ENCODE measurements at regions not wholly inside any gene's neighbourhood (a gene's known extent, or its start where the extent isn't known, plus 50 kb on each side); places are given as distances from the start of the nearest gene placed in this dataset.

- Histone ChIP-seq H3K4me2 (ENCODE audit: low read depth, low read length, poor library complexity, severe bottlenecking) (no peak overlapping the region), H3K27ac (ENCODE audit: low read depth, low read length) (no peak overlapping the region), H3K9me3 (ENCODE audit: insufficient read depth, low read length) (no peaks in the 10 kb centered on the region), H2AFZ (ENCODE audit: low read depth, low read length, severe bottlenecking) (no peak overlapping the region), H3F3A (ENCODE audit: insufficient read depth) (no peaks in the 10 kb centered on the region), H3K4me3 (ENCODE audit: insufficient read depth, low read length, poor library complexity, severe bottlenecking) (no peak overlapping the region), H3K27me3 (ENCODE audit: low read length) (no peaks in the 10 kb centered on the region), H3K9ac (ENCODE audit: low read length) (no peak overlapping the region), H3K79me2 (ENCODE audit: insufficient read depth, low read length) (no peaks in the 10 kb centered on the region), H4K20me1 (ENCODE audit: low read depth, low read length) (no peaks in the 10 kb centered on the region), H3K9me2 (replicated peaks; ENCODE audit: insufficient read depth, low read length) (no peaks in the 10 kb centered on the region), H3K36me3 (ENCODE audit: low read length) (no peaks in the 10 kb centered on the region)
- no peak for TF ChIP-seq EZH2phosphoT487 (conservative IDR thresholded peaks at IDR 0.05; ENCODE audit: low read length)
- TF ChIP-seq, protein P1, sequence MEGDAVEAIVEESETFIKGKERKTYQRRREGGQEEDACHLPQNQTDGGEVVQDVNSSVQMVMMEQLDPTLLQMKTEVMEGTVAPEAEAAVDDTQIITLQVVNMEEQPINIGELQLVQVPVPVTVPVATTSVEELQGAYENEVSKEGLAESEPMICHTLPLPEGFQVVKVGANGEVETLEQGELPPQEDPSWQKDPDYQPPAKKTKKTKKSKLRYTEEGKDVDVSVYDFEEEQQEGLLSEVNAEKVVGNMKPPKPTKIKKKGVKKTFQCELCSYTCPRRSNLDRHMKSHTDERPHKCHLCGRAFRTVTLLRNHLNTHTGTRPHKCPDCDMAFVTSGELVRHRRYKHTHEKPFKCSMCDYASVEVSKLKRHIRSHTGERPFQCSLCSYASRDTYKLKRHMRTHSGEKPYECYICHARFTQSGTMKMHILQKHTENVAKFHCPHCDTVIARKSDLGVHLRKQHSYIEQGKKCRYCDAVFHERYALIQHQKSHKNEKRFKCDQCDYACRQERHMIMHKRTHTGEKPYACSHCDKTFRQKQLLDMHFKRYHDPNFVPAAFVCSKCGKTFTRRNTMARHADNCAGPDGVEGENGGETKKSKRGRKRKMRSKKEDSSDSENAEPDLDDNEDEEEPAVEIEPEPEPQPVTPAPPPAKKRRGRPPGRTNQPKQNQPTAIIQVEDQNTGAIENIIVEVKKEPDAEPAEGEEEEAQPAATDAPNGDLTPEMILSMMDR (IDR thresholded peaks at IDR 0.05; ENCODE audit: insufficient read depth, low read length, poor library complexity, severe bottlenecking): no peak
Measured at GRCh38 chr13:40158757-40159156, 503.3 kb downstream of the COG6 start.

- Histone ChIP-seq H3K9me3 (ENCODE audit: insufficient read depth, low read length) (no peaks in the 10 kb centered on the region), H3K9ac (ENCODE audit: low read length) (no peak overlapping the region), H3K4me2 (ENCODE audit: low read depth, low read length, poor library complexity, severe bottlenecking) (no peak overlapping the region), H3K79me2 (ENCODE audit: insufficient read depth, low read length) (no peaks in the 10 kb centered on the region), H3K4me3 (ENCODE audit: insufficient read depth, low read length, poor library complexity, severe bottlenecking) (no peak overlapping the region), H3K36me3 (ENCODE audit: low read length) (no peaks in the 10 kb centered on the region), H3K9me2 (replicated peaks; ENCODE audit: insufficient read depth, low read length) (no peaks in the 10 kb centered on the region), H3K27ac (ENCODE audit: low read depth, low read length) (no peak overlapping the region), H4K20me1 (ENCODE audit: low read depth, low read length) (no peaks in the 10 kb centered on the region), H3K27me3 (ENCODE audit: low read length) (no peaks in the 10 kb centered on the region), H3F3A (ENCODE audit: insufficient read depth) (no peaks in the 10 kb centered on the region), H2AFZ (ENCODE audit: low read depth, low read length, severe bottlenecking) (no peak overlapping the region)
- TF ChIP-seq, protein P1 (IDR thresholded peaks at IDR 0.05; ENCODE audit: insufficient read depth, low read length, poor library complexity, severe bottlenecking): no peak
- TF ChIP-seq EZH2phosphoT487 (conservative IDR thresholded peaks at IDR 0.05; ENCODE audit: low read length): no peak
Measured at GRCh38 chr13:40159736-40160135, 504.3 kb downstream of the COG6 start.

- Histone ChIP-seq H3K9me2 (replicated peaks; ENCODE audit: insufficient read depth, low read length) (no peaks in the 10 kb centered on the region), H3K9me3 (ENCODE audit: insufficient read depth, low read length) (no peaks in the 10 kb centered on the region), H4K20me1 (ENCODE audit: low read depth, low read length) (no peaks in the 10 kb centered on the region), H3K9ac (ENCODE audit: low read length) (no peak overlapping the region), H3K27ac (ENCODE audit: low read depth, low read length) (no peak overlapping the region), H3K4me3 (ENCODE audit: insufficient read depth, low read length, poor library complexity, severe bottlenecking) (no peak overlapping the region), H2AFZ (ENCODE audit: low read depth, low read length, severe bottlenecking) (no peak overlapping the region), H3K27me3 (ENCODE audit: low read length) (no peaks in the 10 kb centered on the region), H3K79me2 (ENCODE audit: insufficient read depth, low read length) (no peaks in the 10 kb centered on the region), H3K4me2 (ENCODE audit: low read depth, low read length, poor library complexity, severe bottlenecking) (no peak overlapping the region), H3F3A (ENCODE audit: insufficient read depth) (no peaks in the 10 kb centered on the region), H3K36me3 (ENCODE audit: low read length) (no peaks in the 10 kb centered on the region)
- TF ChIP-seq, protein P1 (IDR thresholded peaks at IDR 0.05; ENCODE audit: insufficient read depth, low read length, poor library complexity, severe bottlenecking): no peak
- no peak for TF ChIP-seq EZH2phosphoT487 (conservative IDR thresholded peaks at IDR 0.05; ENCODE audit: low read length)
Measured at GRCh38 chr13:40160618-40161350, 505.3 kb downstream of the COG6 start.

Measured in SU-DHL-6 (cell line).